VCaP (cell line): ENCODE measurements at regions not wholly inside any gene's neighbourhood (a gene's known extent, or its start where the extent isn't known, plus 50 kb on each side); places are given as distances from the start of the nearest gene placed in this dataset.
"Not testable (repeated sequence)": the region's sequence is repeated elsewhere in the genome, so short reads cannot be mapped to it uniquely, and the experiment has no call there.

Experiments
- H3K27ac ChIP-seq: fragments of 450-650 bp; 2 replicates; pipeline ENCODE4 v1.5.1; 2017
- TF ChIP-seq, protein P1 (sequence below): fragments of 450-650 bp; conservative IDR thresholded peaks from 2 replicates; pipeline ENCODE4 v1.5.1; 2017; ENCODE audit warnings: mild to moderate bottlenecking, moderate library complexity

DNA sequence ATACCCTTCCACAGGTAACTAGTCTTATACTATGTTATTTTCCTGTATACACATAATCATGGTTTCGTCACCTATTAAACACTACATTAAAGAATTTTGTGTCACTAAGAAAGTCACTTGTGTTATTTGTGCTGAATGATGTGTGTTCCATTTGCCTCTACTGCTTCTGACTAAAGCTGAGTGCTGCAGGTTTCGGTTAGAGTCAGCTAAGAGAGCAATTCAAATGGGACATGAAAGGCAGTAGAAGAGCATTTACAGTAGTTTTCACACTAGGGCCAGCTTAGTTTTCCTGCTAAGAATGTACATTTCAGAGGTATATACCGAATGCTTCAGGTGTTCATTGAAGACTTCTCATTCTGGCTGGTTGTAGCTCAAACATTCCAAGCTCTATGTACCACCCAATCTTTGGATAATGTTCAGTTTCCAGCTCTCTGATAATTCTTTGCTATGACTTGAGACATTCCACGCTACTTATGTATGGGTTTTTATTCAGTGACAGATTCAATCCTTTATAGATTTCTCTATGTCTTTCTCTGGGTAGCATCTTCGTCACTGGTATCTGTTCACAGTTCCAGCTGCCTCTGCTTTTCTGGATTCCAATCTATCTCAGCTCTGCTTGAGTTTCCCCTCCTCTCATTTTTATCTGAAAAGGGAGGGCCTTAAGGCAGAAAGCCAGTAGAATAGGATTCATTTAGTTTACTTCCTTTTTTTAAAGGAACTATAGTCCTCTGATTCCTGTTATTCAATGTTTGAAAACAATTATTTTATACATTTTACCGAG, 164.4 kb downstream of the CXXC4 start:
- TF ChIP-seq, protein P1, sequence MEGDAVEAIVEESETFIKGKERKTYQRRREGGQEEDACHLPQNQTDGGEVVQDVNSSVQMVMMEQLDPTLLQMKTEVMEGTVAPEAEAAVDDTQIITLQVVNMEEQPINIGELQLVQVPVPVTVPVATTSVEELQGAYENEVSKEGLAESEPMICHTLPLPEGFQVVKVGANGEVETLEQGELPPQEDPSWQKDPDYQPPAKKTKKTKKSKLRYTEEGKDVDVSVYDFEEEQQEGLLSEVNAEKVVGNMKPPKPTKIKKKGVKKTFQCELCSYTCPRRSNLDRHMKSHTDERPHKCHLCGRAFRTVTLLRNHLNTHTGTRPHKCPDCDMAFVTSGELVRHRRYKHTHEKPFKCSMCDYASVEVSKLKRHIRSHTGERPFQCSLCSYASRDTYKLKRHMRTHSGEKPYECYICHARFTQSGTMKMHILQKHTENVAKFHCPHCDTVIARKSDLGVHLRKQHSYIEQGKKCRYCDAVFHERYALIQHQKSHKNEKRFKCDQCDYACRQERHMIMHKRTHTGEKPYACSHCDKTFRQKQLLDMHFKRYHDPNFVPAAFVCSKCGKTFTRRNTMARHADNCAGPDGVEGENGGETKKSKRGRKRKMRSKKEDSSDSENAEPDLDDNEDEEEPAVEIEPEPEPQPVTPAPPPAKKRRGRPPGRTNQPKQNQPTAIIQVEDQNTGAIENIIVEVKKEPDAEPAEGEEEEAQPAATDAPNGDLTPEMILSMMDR = no peak
- no peak overlapping the region for H3K27ac ChIP-seq

DNA sequence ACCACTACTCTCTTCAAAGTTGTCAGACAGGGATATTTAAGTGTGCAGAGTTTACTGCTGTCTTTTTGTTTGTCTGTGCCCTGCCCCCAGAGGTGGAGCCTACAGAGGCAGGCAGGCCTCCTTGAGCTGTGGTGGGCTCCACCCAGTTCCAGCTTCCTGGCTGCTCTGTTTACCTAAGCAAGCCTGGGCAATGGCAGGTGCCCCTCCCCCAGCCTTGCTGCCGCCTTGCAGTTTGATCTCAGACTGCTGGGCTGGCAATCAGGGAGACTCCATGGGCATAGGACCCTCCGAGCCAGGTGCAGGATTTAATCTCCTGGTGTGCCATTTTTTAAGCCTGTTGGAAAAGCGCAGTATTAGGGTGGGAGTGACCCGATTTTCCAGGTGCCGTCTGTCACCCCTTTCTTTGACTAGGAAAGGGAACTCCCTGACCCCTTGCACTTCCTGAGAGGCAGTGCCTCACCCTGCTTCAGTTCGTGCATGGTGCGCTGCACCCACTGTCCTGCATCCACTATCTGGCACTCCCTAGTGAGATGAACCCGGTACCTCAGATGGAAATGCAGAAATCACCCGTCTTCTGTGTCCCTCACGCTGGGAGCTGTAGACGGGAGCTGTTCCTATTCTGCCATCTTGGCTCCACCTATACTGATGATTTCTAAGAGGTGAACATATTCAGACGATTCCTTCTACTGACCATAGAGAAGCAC, 167.6 kb downstream of the CXXC4 start:
- not testable (repeated sequence) for H3K27ac ChIP-seq

DNA sequence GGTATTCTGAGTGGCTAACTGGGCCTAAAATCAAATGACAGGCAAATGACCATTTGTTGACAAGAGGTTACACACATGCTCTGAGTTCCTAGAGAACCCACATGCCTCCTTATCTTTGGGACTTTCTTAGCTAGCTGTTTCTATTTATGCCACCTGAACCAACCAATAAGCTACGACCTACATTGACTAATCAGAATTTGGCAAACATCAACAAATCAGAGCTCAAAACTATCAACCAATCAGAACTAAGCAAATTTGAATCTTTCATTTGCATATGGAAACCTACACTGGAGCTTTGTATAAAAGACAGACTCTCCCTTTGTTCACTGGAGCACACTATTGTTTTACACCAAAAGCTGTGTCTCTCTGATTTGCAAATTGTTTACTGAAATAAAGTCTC, 192.0 kb downstream of the CXXC4 start:
- H3K27ac ChIP-seq = no peak overlapping the region
- TF ChIP-seq, protein P1 = no peak

DNA sequence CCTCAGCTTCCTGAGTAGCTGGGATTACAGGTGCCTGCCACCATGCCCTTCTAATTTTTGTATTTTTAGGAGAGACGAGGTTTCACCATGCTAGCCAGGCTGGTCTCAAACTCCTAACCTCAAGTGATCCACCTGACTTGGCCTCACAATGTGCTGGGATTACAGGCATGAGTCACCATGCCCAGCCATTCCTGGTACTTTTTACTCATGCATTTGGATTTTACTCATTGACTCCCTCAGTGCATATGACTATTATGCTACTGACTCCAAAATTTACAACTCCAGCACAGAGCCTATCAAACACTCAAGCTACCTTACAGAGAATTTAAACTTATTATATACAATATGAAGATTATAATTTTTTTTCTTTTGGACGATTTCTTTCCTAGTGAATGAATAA, 199.9 kb downstream of the CXXC4 start:
- no peak overlapping the region for H3K27ac ChIP-seq
- TF ChIP-seq, protein P1 = no peak

DNA sequence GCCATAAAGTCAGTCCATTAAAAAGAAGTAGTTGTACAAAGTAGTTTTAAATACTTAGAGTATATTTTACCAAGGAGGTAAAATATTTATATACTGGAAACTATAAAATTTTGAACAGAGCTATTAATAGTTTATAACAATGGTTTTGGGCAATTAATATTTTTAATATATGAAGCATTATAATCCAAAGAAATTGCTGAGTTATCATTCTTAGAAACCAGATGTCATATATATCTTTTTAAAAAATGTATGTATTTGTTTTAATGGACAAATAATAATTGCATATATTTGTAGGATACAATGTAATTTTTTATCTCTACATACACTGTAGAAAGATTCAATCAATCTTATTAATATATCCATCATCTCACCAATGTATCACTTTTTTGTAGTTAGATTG, 207.8 kb downstream of the CXXC4 start:
- TF ChIP-seq, protein P1 = no peak

DNA sequence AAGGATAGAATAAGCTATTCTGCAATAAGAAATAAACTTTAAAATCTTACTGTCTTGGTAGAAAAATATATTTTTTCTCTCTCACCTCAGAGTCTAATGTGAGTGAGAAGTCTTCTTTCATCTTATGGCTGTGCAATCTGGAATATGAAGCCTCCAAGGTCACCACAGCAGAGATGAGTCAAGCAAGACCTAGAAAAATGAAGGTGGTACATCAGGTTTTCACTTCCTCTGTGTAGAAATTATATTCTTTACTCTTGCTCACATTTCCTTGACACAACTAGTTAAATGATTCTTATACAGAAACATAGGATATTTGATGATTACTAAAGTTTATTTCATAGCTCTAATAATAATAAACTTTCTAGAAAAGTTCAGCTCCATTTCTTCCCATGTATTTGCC, 211.4 kb downstream of the CXXC4 start:
- no peak overlapping the region for H3K27ac ChIP-seq
- TF ChIP-seq, protein P1 = no peak

More for the DNA sequence above, 207.8 kb downstream of the CXXC4 start:
- H3K27ac ChIP-seq = no peak overlapping the region

DNA sequence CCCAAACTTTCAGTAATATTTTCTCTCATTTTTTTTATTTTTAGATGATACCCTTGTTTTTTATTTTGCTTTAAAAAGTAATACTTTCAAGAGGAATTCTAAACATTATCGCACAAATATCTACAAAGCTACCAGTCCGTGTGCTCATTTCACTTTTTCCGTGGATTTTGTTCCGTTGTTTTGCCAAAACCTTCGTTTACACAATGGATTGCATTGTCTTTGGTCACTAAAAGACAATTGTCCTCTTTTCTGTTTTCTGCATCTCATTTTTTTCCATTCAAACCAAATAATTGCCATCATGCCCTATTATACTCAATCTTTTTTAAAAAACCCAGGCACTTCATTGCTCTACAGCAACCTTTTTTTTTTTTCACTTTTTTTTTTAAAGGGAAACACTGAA, 214.9 kb downstream of the CXXC4 start:
- TF ChIP-seq, protein P1 = no peak
- H3K27ac ChIP-seq = no peak overlapping the region

DNA sequence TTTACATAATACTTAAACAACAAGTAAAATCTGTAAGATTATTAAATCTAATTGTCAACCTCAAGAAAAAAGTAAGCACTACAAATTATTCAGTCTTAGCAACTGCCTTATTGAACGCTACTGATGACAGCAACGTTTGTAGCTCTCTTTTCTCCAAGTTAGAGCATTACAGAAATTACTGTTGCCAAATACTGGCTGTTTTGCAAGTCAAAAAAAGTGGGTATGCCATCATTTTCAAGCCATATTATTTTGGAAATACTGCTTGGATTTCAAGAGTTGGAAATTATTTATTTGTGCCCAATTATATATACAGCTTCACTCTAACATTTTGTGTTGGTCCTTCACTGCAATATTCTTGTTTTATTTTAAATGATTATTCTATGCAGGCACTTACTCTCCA, 221.7 kb downstream of the CXXC4 start:
- no peak overlapping the region for H3K27ac ChIP-seq
- TF ChIP-seq, protein P1 = no peak

DNA sequence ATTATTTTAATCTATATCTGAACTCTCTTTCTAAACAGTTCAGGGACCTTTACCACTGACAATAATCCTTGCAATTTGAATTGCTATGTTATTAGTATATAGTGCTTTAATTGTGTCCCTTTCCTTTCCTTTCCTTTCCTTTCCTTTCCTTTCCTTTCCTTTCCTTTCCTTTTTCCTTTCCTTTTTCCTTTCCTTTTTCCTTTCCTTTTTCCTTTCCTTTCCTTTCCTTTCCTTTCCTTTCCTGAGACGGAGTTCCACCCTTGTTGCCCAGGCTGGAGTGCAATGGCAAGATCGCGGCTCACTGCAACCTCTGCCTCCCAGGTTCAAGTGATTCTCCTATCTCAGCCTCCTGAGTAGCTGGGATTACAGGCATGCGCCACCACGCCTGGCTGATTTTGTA, 225.1 kb downstream of the CXXC4 start:
- not testable (repeated sequence) for H3K27ac ChIP-seq
